GM11168 (cell line): ENCODE measurements at regions not wholly inside any gene's neighbourhood (a gene's known extent, or its start where the extent isn't known, plus 50 kb on each side); places are given as distances from the start of the nearest gene placed in this dataset.
"Not testable (repeated sequence)": the region's sequence is repeated elsewhere in the genome, so short reads cannot be mapped to it uniquely, and the experiment has no call there.

ENCODE experiments used
- in situ Hi-C: fragments of 300-500 bp; cut with MboI; formaldehyde crosslinking; loops from one replicate; pipeline ENCODE4 v1.12.0; 2022; ENCODE audit warnings: low sequenced_read_pairs; ENCODE audit not compliant: unreplicated experiment

DNA sequence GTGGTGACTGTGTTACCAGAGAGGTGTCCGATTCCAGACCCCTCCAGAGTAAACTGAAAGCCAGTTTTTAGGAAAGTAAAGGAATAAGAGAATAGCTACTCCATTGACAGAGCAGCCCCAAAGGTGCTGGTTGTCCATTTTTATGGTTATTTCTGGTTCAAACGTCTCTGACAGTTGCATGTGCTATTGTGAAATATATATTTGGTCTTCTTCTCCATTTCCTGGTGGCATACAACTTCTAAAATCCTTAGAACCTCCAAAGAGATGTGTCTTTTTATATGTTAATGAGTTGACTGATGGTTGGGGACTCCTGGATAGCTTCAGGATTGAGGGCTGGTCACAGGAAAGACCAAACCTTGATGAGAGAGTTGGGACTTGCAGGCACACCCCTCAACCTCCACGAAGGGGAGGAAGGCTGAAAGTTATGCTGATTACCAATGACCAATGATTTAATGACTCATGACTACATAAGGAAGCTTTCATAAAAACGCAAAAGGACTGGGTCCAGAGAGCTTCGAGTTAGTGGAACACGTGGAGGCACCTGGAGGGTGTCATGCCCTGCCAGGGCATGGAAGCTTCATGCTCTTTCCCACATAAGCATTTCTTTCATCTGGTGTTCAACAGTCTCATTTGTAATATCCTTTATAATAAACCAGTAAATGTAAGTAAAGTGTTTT is 100.7 kb downstream of the SLC16A1 start:
- in situ Hi-C loops, result no loop called here

DNA sequence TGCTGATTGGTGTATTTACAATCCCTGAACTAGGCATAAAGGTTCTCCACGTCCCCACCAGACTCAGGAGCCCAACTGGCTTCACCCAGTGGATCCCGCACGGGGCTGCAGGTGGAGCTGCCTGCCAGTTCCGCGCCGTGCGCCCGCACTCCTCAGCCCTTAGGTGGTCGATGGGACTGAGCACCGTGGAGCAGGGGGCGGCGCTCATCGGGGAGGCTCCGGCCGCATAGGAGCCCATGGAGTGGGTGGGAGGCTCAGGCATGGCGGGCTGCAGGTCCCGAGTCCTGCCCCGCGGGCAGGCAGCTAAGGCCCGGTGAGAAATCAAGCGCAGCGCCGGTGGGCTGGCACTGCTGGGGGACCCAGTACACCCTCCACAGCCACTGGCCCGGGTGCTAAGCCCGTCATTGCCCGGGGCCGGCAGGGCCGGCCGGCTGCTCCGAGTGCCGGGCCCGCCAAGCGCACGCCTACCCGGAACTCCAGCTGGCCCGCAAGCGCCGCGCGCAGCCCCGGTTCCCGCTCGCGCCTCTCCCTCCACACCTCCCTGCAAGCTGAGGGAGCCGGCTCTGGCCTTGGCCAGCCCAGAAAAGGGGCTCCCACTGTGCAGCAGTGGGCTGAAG is 101.5 kb downstream of the SLC16A1 start:
- in situ Hi-C loops, result not testable (repeated sequence)

DNA sequence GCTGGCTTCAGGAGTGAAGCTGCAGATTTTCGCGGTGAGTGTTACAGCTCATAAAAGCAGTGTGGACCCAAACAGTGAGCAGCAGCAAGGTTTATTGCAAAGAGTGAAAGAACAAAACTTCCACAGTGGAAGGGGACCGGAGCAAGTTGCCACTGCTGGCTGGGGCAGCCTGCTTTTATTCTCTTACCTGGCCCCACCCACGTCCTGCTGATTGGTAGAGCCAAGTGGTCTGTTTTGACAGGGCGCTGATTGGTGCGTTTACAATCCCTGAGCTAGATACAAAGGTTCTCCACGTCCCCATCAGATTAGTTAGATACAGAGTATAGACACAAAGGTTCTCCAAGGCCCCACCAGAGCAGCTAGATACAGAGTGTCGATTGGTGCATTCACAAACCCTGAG is 102.1 kb downstream of the SLC16A1 start:
- in situ Hi-C loops, result not testable (repeated sequence)

DNA sequence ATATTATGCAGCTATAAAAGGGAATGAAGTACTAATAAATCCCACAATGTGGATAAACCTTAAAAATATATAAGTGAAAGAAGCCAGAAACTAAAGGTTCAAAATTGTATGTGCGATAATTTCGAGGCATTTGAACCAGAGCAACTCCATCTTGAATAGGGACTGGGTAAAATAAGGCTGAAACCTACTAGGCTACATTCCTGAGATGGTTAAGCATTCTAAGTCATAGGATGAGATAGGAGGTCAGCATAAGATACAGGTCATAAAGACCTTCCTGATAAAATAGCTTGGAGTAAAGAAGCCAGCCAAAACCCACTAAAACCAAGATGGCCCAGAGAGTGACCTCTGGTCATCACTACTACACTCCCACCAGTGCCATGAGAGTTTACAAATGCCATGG is 103.1 kb downstream of the SLC16A1 start:
- in situ Hi-C loops, result no loop called here

DNA sequence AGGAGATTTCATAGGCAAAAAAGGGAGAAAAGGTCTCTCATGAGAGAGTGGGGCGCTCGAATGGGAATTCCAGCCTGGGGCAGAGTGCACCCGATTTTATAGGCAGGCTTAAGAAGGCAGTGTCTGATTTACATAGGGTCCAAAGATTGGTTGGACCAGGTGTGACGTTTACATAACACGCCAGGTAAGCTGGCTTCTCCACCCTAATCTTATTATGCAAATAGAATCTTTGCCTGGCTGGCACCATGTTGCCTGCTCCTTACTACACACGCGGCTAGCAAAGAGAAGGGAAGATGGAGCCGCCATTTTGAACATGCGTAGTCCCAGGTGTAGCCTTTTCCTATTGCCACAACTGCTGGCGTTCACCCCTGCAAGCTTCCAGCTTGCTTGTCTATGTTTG is 103.7 kb downstream of the SLC16A1 start:
- in situ Hi-C loops, result no loop called here

DNA sequence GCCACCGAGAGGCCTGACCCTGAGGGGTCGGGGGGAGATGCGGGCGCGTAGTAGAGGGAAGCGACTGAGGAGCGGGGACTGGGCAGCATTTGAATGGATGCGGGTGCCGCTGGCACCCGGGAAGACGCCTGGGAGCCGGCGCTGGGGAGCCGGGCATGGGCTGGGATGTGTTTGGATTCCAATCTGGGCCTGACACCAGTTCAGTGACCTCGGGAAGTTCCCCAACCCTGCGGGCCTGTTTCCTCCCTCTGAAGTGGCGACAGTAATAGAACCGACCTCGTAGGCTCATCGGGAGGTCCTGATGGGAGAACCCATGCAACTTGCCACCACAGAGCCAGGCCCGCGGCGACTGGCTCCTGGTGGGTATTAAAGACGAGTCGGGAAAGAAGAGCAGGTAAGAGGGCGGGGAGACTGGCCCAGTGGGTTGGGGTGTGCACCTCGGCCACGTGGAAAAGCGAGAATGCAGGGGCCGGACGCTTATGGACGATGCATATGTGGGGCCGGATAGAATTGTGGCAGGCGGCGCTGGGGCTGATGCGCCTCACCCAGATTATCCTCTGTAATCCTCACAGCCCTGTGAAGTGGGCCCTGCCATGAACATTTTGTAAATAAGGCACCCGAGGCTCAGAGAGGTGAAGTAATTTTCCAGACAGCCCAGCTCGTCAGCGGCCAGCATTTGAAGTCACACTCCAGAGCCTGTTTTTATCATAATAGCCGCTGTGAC is 105.8 kb downstream of the SLC16A1 start:
- in situ Hi-C loops, result no loop called here

DNA sequence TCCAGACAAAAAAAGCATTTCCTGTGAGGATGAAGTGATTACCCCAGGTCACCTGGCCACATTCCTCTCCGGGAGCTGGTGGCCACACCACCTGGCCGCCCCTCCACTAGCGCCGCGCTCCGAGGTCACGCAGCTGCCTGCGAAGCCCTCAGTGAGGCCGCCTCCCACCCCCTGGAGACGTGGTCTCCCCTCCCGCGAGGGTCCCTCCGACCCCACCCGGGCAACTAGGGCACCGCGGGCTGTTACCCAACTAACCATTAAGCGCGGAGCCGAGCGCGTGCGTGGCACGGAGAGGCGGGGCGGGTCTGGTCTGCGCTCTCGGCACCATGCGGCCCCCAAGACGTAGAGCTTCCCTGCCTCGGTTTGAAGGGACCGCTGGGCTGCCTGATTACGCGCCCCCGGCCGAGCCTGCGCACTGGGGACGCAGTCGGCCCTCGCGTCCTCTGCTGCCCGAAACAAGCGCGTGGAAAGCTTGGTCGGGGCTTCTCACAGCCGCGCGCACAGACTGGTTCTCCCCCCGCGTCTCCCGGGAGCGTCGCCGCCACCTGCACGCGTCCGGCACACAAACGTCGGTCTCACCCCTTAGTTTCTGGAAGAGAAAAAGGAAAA is 106.5 kb downstream of the SLC16A1 start:
- in situ Hi-C loops, result no loop called here

DNA sequence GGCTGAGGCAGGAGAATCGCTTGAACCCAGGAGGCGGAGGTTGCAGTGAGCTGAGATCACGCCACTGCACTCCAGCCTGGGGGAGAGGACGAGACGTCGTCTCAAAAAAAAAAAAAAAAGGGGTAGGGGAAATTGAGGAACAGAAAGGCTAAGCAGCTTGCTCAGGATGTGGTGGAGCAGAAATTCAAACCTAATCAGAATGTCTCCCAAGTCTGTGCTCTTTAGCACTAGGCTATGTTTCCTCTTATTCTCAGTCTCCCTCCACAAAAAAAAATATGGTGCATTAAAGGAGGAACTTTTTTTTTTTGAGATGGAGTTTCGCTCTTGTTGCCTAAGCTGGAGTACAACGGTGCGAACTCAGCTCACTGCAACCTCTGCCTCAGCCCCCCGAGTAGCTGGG is 114.2 kb downstream of the SLC16A1 start:
- in situ Hi-C loops, result no loop called here

DNA sequence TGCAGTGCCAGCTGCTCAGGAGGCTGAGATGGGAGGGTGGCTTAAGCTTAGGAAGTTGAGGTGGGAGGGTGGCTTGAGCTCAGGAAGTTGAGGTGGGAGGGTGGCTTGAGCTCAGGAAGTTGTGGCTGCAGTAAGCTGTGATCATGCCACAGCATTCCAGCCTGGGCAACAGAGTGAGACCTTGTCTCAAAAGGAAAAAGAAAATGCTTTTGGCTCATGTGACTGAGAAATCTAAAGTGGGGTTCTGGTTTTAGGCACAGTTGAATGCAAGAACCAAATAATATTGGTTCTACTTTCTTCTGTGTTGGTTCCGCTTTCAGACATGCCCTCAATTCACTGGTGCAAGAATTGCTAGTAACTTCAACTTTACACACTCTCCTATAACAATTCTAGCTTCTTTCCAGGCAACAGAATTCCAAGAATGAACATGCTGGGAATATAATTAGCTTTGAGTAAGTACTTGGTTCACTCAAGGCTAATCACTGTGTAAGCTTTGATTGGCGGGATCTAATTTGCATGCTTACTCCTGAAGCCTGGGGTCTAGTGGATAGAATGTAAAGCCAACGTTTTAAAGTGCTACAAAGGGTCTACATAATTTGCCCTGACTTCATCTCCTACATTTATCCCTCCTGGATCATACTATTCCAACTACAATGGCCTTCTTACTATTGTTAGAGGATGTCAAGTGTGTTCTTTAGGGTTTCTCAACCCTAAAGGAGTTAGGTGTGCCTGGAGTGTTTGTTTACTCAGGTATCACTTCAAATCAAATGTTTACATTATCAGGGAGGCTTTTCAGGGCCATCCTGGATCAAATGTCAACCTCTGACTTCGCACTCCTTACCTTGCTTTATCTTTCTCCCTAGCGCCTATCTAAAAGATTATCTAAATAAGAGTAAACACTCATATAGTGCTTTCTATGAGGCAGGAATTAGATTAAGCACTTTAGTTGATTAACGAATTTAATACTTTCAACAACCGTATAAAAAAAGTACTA is 115.1 kb downstream of the SLC16A1 start:
- in situ Hi-C loops, result no loop called here

DNA sequence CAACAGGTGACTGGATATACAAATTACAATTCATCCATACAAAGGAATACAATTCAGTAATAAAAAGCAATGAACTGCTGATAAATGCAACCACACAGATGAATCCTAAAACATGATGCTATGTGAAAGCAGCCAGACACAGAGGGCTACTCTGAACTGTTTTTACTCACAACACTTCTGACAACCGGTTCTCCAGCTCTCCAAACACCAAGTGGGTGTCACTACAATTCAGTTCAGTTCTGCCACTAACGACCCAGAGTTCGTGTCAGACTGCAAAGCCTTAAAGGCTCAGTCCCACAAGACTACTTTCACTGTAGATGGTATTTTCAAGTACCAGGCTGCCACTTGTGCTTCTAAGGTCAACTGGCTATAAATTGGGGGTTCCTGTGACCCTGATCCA is 119.4 kb downstream of the SLC16A1 start:
- in situ Hi-C loops, result no loop called here

DNA sequence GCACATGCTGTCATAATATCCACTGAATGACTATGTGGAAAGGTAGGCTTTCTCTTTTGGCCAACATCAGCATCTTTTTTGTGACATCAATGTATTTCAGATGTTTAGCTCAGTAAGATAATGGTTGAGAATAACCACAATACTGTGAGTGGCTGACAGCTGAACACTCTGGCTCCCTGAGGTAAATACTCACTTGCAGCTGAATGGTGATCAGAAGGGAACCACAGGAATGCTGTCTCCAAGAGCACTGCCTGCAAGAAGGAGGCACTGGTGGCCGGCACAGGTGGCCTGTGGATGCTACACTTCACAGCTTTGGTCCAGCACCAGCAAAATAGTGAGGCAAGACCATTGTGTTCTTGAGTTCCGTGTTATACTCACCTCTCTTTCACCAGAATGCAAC is 118.7 kb upstream of the PPM1J start:
- in situ Hi-C loops, result no loop called here

DNA sequence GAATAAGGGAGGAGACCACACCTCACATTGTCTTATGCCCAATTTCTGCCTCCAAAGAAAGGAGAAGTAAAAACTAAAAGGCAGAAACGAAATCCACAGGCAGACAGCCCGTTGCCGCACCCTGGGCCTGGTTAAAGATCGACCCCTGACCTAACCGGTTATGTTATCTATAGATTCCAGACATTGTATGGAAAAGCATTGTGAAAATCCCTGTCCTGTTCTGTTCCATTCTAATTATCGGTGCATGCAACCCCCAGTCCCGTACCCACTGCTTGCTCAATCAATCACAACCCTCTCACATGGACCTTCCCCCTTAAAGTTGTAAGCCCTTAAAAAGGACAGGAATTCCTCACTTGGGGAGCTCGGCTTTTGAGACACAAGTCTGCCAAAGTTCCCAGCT is 117.1 kb upstream of the PPM1J start:
- in situ Hi-C loops, result not testable (repeated sequence)

DNA sequence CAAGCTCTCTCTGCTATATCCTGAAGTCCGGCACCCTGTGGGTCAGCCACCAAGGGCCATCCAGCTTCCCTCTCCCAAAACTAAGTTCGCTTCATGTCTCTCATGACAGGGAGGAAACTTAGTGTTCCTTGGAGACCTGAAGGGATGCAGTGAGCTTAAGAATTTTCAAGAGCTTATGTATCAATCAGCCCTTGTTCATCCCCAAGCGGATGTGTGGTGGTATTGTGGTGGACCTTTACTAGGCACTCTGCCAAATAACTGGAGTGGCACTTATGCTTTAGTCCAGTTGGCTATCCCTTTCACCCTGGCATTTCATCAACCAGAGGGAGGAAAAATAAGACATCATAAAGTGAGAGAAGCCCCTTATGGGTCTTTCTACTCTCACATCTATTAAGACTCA is 114.6 kb upstream of the PPM1J start:
- in situ Hi-C loops, result not testable (repeated sequence)

DNA sequence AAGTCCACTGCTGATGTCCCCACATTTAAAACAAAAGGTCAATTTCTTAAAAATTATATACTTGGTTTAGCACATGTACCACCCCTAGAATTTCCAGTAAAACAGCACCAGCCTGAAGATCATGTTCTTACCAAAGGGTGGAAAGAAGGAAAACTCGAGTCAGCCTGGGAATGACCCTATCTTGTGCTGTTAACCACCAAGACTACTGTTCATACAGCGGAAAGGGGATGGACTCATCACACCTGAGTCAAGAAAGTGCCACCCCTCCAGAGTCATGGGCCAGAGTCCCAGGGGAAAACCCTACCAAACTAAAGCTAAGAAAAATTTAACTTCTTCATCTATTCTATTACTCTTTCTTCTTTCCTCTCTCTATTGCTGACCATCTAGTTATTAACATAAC is 113.6 kb upstream of the PPM1J start:
- in situ Hi-C loops, result no loop called here

DNA sequence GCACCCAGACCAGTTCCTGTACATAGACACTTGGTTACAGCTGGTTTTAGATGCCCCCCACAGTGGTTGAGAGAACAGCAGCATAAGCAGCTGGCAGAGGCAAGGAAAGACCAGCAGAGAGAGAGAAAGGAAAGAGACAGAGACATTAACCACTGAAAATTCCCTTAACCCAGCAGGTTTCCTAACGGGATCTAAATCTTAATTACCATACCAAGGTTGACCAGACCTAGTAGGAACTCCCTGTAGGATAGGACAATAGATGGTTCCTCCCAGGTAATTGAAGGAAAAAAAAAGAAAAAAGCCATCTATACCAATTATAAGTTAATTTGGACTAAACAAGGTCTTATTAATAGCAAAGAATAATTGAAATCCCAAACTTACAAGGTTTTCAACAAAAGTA is 112.3 kb upstream of the PPM1J start:
- in situ Hi-C loops, result not testable (repeated sequence)

DNA sequence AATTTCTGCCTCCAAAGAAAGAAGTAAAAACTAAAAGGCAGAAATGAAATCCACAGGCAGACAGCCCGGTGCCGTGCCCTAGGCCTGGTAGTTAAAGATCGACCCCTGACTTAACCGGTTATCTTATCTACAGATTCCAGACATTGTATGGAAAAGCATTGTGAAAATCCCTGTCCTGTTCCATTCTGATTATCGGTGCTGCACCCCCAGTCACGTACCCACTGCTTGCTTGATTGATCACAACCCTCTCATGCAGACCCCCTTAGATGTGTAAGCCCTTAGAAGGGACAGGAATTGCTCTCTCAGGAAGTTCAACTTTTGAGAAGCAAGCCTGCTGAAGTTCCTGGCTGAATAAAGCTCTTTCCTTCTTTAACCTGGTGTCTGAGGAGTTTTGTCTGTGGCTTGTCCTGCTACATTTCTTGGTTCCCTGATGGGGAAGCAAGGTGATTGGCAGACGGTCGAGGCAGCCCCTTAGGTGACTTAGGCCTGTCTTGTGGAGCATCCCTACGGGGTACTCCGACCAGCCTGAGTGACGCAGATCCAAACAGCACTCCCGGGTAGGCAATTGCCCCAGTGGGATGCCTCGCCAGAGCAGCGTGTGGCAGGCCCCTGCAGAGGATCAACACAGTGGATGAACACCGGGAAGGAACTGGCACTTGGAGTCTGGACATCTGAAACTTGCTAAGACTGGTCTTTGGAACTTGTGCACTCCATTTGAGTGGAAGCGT is 111.2 kb upstream of the PPM1J start:
- in situ Hi-C loops, result no loop called here

DNA sequence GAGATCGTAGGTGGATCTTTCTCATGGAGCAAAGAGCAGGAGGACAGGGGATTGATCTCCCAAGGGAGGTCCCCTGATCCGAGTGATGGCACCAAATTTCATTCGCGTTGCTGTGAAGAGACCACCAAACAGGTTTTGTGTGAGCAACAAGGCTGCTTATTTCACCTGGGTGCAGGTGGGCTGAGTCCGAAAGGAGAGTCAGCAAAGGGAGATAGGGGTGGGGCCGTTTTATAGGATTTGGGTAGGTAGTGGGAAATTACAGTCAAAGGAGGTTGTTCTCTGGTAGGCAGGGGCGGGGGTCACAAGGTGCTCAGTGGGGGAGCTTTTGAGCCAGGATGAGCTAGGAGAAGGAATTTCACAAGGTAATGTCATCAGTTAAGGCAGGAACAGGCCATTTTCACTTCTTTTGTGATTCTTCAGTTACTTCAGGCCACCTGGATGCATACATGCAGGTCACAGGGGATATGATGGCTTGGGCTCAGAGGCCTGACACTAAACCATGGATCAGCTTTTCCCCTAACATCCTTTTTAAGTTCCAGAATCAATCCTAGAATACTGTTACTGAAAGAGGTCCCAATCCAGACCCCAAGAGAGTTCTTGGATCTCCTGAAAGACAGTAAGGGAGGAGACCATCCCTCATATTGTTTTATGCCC is 110.6 kb upstream of the PPM1J start:
- in situ Hi-C loops, result not testable (repeated sequence)

DNA sequence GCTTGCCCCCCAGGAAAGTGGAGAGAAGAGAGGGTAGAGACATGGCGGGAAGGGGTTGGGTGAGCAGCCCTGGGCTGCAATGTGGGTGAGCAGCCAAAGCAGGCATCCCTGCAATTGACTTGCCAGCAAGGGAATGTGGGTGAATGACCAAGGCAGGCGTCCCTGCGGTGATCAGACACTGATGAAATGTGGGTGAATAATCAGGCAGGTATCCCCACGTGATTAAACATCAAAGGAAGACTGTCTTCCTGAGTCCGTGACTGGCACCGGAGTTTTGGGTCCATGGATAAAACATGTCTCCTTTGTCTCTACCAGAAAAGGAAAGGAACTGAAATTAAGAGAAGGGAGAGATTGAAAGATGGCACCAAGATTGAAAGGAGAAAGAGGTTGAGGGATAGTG is 109.9 kb upstream of the PPM1J start:
- in situ Hi-C loops, result not testable (repeated sequence)
